ENCODE measurements at regions not wholly inside any gene's neighbourhood (a gene's known extent, or its start where the extent isn't known, plus 50 kb on each side); places are given as distances from the start of the nearest gene placed in this dataset.
"Not testable (repeated sequence)": the region's sequence is repeated elsewhere in the genome, so short reads cannot be mapped to it uniquely, and the experiment has no call there.

GRCh38 chr17:54373970-54374369 lies 526.7 kb upstream of the TOM1L1 start (continued):
- TF ChIP-seq KDM4A (IDR thresholded peaks at IDR 0.05; ENCODE audit: low read depth, low read length, severe bottlenecking) (no peak), SP4 (IDR thresholded peaks at IDR 0.05; ENCODE audit: low read length) (no peak), TBP (IDR thresholded peaks at IDR 0.05; ENCODE audit: low read depth, low read length) (no peak), RBBP5 (IDR thresholded peaks at IDR 0.05; ENCODE audit: borderline replicate concordance, low read depth, low read length) (no peak)

GRCh38 chr17:54376409-54376808 lies 524.2 kb upstream of the TOM1L1 start:
- H3K4me2 ChIP-seq (ENCODE audit: insufficient read depth in 1 of 2, low read depth in 2 of 2, low read length in 2 of 2); FAIRE-seq; H2AK5ac ChIP-seq (ENCODE audit: low read depth, low read length); H3K36me3 ChIP-seq (ENCODE audit: control insufficient read depth in 2 of 4, insufficient read depth in 4 of 4, low read length in 3 of 4); H2BK12ac ChIP-seq (ENCODE audit: low read depth, low read length); H3K9ac ChIP-seq (replicated peaks in 1 of 4; ENCODE audit: extremely low read depth in 1 of 4, low read depth in 3 of 4, low read length in 3 of 4); H3K23ac ChIP-seq (ENCODE audit: insufficient read length); DNase-seq (ENCODE audit: low read depth in 1 of 2, low spot score in 2 of 2); H3K23me2 ChIP-seq (ENCODE audit: low read depth, low read length); CTCF ChIA-PET (ENCODE audit: partially characterized antibody); H3K4me3 ChIP-seq (ENCODE audit: extremely low read depth in 1 of 4, insufficient read depth in 2 of 4, low read depth in 3 of 4, low read length in 4 of 4); H2BK5ac ChIP-seq (ENCODE audit: low read depth, low read length); H2BK15ac ChIP-seq (ENCODE audit: low read length); H2BK20ac ChIP-seq (ENCODE audit: low read length); H4K20me1 ChIP-seq (replicated peaks in 1 of 2; ENCODE audit: control insufficient read depth in 1 of 2, insufficient read depth in 2 of 2, low read length in 2 of 2); H4K91ac ChIP-seq (replicated peaks; ENCODE audit: insufficient read length, low read length); H3K79me1 ChIP-seq (ENCODE audit: low read depth, low read length); H3K9me3 ChIP-seq (ENCODE audit: insufficient read depth in 2 of 2, low read depth in 1 of 2, low read length in 1 of 2); H3K18ac ChIP-seq (ENCODE audit: extremely low read depth, low read length); H4K5ac ChIP-seq (ENCODE audit: insufficient read length, low read depth, low read length); H3K27me3 ChIP-seq (replicated peaks in 1 of 4; ENCODE audit: control insufficient read depth in 3 of 4, extremely low read depth in 1 of 4, insufficient read depth in 3 of 4, low read length in 3 of 4); H2BK120ac ChIP-seq (replicated peaks; ENCODE audit: low read depth, low read length); H4K8ac ChIP-seq (ENCODE audit: extremely low read depth, insufficient read depth, low read length); H3K4ac ChIP-seq (replicated peaks; ENCODE audit: insufficient read length, low read depth, low read length); H3K4me1 ChIP-seq (replicated peaks in 1 of 4; ENCODE audit: control insufficient read depth in 3 of 4, insufficient read depth in 4 of 4, low read length in 3 of 4); H2AFZ ChIP-seq (ENCODE audit: low read length); H3K27ac ChIP-seq (ENCODE audit: low read depth, low read length); H3K79me2 ChIP-seq (ENCODE audit: control insufficient read depth in 1 of 2, insufficient read depth in 2 of 2, low read length in 2 of 2); H3K56ac ChIP-seq (replicated peaks; ENCODE audit: insufficient read length, low read depth, low read length); H3K14ac ChIP-seq (ENCODE audit: insufficient read length): not testable (repeated sequence)
- POLR2A ChIA-PET (ENCODE audit: partially characterized antibody): interaction anchor here (0.7 kb wide), 1 partner anchor 12 kb away, joined by 3 read pairs; no protein-coding TSS in a partner anchor
- WGBS, 2 experiments (ENCODE audit: extremely low coverage in 1 of 2, insufficient coverage in 1 of 2, insufficient read length in 1 of 2, insufficient replicate concordance in 2 of 2, low coverage in 1 of 2, low lambda C conversion rate in 2 of 2, missing lambda C conversion rate in 1 of 2): 94% methylated on average over 6 of the region's 6 CpGs; no CpG with 5 or more reads in 1 of the 2 experiments
